ENCODE measurements at regions not wholly inside any gene's neighbourhood (a gene's known extent, or its start where the extent isn't known, plus 50 kb on each side); places are given as distances from the start of the nearest gene placed in this dataset.

- in situ Hi-C loops (cut with HindIII; ENCODE audit: low sequenced_read_pairs): no loop called here
These were observed 398.3 kb upstream of the POU3F1 start for GRCh38 chr1:38444770-38445442.

- in situ Hi-C loops (cut with HindIII; ENCODE audit: low sequenced_read_pairs): no loop called here
These were observed 397.7 kb upstream of the POU3F1 start for GRCh38 chr1:38444311-38444710.

- in situ Hi-C loops (cut with HindIII; ENCODE audit: low sequenced_read_pairs): no loop called here
These were observed 393.8 kb upstream of the POU3F1 start for GRCh38 chr1:38440402-38440801.

- in situ Hi-C loops (cut with HindIII; ENCODE audit: low sequenced_read_pairs): no loop called here
These were observed 390.2 kb upstream of the POU3F1 start for GRCh38 chr1:38436749-38437148.

GRCh38 chr1:38436006-38436405 lies 389.4 kb upstream of the POU3F1 start:
- in situ Hi-C loops (cut with HindIII; ENCODE audit: low sequenced_read_pairs): no loop called here

GRCh38 chr1:38433084-38433722 lies 386.6 kb upstream of the POU3F1 start:
- in situ Hi-C loops (cut with HindIII; ENCODE audit: low sequenced_read_pairs): no loop called here

- in situ Hi-C loops (cut with HindIII; ENCODE audit: low sequenced_read_pairs): no loop called here
These were observed 385.2 kb upstream of the POU3F1 start for GRCh38 chr1:38431535-38432376.

- in situ Hi-C loops (cut with HindIII; ENCODE audit: low sequenced_read_pairs): no loop called here
These were observed 384.4 kb upstream of the POU3F1 start for GRCh38 chr1:38430949-38431348.

- in situ Hi-C loops (cut with HindIII; ENCODE audit: low sequenced_read_pairs): no loop called here
These were observed 378.1 kb upstream of the POU3F1 start for GRCh38 chr1:38424677-38425076.

- in situ Hi-C loops (cut with HindIII; ENCODE audit: low sequenced_read_pairs): no loop called here
These were observed 374.1 kb upstream of the POU3F1 start for GRCh38 chr1:38420666-38421065.

GRCh38 chr1:38418195-38419030 lies 371.8 kb upstream of the POU3F1 start:
- in situ Hi-C loops (cut with HindIII; ENCODE audit: low sequenced_read_pairs): no loop called here

- in situ Hi-C loops (cut with HindIII; ENCODE audit: low sequenced_read_pairs): no loop called here
These were observed 357.1 kb upstream of the POU3F1 start for GRCh38 chr1:38403667-38404066.

GRCh38 chr1:38402230-38402815 lies 355.7 kb upstream of the POU3F1 start:
- in situ Hi-C loops (cut with HindIII; ENCODE audit: low sequenced_read_pairs): no loop called here

- in situ Hi-C loops (cut with HindIII; ENCODE audit: low sequenced_read_pairs): no loop called here
These were observed 350.0 kb upstream of the POU3F1 start for GRCh38 chr1:38396606-38397005.

GRCh38 chr1:38394303-38394702 lies 347.7 kb upstream of the POU3F1 start:
- in situ Hi-C loops (cut with HindIII; ENCODE audit: low sequenced_read_pairs): no loop called here

GRCh38 chr1:38392861-38393260 lies 346.3 kb upstream of the POU3F1 start:
- in situ Hi-C loops (cut with HindIII; ENCODE audit: low sequenced_read_pairs): no loop called here

GRCh38 chr1:38381256-38381655 lies 334.7 kb upstream of the POU3F1 start:
- in situ Hi-C loops (cut with HindIII; ENCODE audit: low sequenced_read_pairs): no loop called here

GRCh38 chr1:38376577-38376976 lies 330.0 kb upstream of the POU3F1 start:
- in situ Hi-C loops (cut with HindIII; ENCODE audit: low sequenced_read_pairs): no loop called here

- in situ Hi-C loops (cut with HindIII; ENCODE audit: low sequenced_read_pairs): no loop called here
These were observed 328.4 kb upstream of the POU3F1 start for GRCh38 chr1:38375035-38375434.

- in situ Hi-C loops (cut with HindIII; ENCODE audit: low sequenced_read_pairs): no loop called here
These were observed 324.9 kb upstream of the POU3F1 start for GRCh38 chr1:38371505-38371844.

Data from DLD1 (cell line).